ENCODE measurements at regions not wholly inside any gene's neighbourhood (a gene's known extent, or its start where the extent isn't known, plus 50 kb on each side); places are given as distances from the start of the nearest gene placed in this dataset.

DNA sequence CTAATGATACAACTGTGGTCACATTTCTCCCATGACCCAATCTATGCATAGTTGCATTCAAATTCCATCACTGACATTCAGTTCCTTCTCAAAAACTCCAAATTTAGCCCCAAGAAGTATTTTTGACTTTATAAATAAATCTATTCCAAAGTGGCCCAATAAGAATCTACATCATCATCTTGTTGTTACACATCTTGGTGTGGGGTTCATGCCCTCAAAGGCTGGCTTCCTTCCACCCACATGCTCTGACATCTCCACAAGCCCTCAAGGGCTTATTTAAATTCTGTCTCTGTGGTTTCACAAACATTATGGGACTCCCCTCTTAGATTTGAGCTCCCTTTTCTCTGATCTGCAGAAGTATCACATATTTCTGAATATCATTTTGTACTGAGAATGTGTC lies 585.3 kb upstream of the BTBD3 start:
- TF ChIP-seq PREB (CRISPR knock-in tag; IDR thresholded peaks at IDR 0.05; ENCODE audit: borderline replicate concordance) (no peak), ZBTB21 (CRISPR knock-in tag; IDR thresholded peaks at IDR 0.05; ENCODE audit: borderline replicate concordance) (no peak), STAT6 (CRISPR knock-in tag; conservative IDR thresholded peaks at IDR 0.05; ENCODE audit: low read depth) (no peak), RELA (CRISPR knock-in tag; IDR thresholded peaks at IDR 0.05; ENCODE audit: borderline replicate concordance) (no peak), SP1 (CRISPR knock-in tag; conservative IDR thresholded peaks at IDR 0.05) (no peak), USF2 (CRISPR knock-in tag; IDR thresholded peaks at IDR 0.05) (no peak)
- TF ChIP-seq, protein P1, sequence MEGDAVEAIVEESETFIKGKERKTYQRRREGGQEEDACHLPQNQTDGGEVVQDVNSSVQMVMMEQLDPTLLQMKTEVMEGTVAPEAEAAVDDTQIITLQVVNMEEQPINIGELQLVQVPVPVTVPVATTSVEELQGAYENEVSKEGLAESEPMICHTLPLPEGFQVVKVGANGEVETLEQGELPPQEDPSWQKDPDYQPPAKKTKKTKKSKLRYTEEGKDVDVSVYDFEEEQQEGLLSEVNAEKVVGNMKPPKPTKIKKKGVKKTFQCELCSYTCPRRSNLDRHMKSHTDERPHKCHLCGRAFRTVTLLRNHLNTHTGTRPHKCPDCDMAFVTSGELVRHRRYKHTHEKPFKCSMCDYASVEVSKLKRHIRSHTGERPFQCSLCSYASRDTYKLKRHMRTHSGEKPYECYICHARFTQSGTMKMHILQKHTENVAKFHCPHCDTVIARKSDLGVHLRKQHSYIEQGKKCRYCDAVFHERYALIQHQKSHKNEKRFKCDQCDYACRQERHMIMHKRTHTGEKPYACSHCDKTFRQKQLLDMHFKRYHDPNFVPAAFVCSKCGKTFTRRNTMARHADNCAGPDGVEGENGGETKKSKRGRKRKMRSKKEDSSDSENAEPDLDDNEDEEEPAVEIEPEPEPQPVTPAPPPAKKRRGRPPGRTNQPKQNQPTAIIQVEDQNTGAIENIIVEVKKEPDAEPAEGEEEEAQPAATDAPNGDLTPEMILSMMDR (IDR thresholded peaks at IDR 0.05) = no peak
